NT2/D1 (cell line): ENCODE measurements at regions not wholly inside any gene's neighbourhood (a gene's known extent, or its start where the extent isn't known, plus 50 kb on each side); places are given as distances from the start of the nearest gene placed in this dataset.

Source experiments
- SUZ12 ChIP-seq: IDR thresholded peaks from 2 replicates; pipeline ENCODE4 v1.6.1; 2011; ENCODE audit not compliant: insufficient read length, insufficient read depth; ENCODE audit errors: extremely low read depth
- YY1 ChIP-seq: IDR thresholded peaks from 2 replicates; pipeline ENCODE4 v1.6.1; 2011; ENCODE audit not compliant: insufficient read length, insufficient read depth
- ZNF274 ChIP-seq: IDR thresholded peaks from 2 replicates; pipeline ENCODE4 v1.6.1; 2011; ENCODE audit warnings: mild to moderate bottlenecking, low read depth, low read length

DNA sequence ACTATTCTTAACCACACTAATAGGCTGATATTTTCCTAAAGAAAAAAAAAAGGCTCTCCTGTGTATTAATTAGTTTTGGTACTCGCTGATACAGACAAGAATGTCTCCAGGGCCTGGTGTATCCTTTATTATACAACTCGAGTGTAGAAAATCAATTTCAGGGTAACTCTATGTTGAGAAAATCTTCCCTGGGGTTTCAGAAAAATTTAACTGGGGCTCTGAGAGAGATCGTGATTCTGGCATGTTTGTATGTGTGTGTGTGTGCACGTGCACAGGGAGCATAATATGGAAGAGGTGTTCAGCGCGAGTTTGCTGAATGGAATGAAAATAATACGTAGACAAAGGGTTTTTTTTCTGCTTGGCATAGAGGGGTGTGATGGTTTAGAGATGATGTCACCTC is 496.8 kb downstream of the GPAM start:
- TF ChIP-seq SUZ12 (no peak), YY1 (no peak), ZNF274 (no peak)
